ENCODE measurements at regions not wholly inside any gene's neighbourhood (a gene's known extent, or its start where the extent isn't known, plus 50 kb on each side); places are given as distances from the start of the nearest gene placed in this dataset.

GRCh38 chr12:115850957-115851356 is 426.5 kb downstream of the MED13L start:
- no peaks in the 10 kb centered on the region for H3K9me3 ChIP-seq (replicated peaks in 1 of 2; ENCODE audit: control insufficient read depth in 1 of 2, insufficient read depth in 1 of 2, low read length in 2 of 2)
- no peaks in the 10 kb centered on the region for H3K36me3 Mint-ChIP-seq
- no peak overlapping the region for H2AFZ ChIP-seq (ENCODE audit: insufficient read depth, low read depth, low read length, poor library complexity, severe bottlenecking)
- no peak for DNase-seq
- WGBS (ENCODE audit: insufficient coverage), result no CpG with 5 or more reads among the region's 1 CpG
- H3K4me1 Mint-ChIP-seq, result no peaks in the 10 kb centered on the region
- H3K4me1 ChIP-seq (ENCODE audit: control insufficient read depth in 1 of 2, insufficient read depth in 2 of 2, low read length in 2 of 2), result no peaks in the 10 kb centered on the region
- no peaks in the 10 kb centered on the region for H3K36me3 ChIP-seq (replicated peaks in 1 of 2; ENCODE audit: control insufficient read depth in 1 of 2, insufficient read depth in 2 of 2, low read length in 2 of 2)
- H3K4me3 Mint-ChIP-seq, result no peak overlapping the region
- H3K27me3 Mint-ChIP-seq (ENCODE audit: low read depth in 3 of 3), result peaks cover 0 to 4% (median 3%) of the 10 kb centered on the region in 3 donors
- H3K79me2 ChIP-seq (ENCODE audit: insufficient read depth, low read length), result no peaks in the 10 kb centered on the region
- H4K20me1 ChIP-seq (ENCODE audit: insufficient read depth, low read length), result no peaks in the 10 kb centered on the region
- H3K9me3 Mint-ChIP-seq, result peaks cover 0 to 3% (median 0%) of the 10 kb centered on the region in 7 donors
- TF ChIP-seq CTCF (IDR thresholded peaks at IDR 0.05), result no peak
- no peak overlapping the region for H3K4me3 ChIP-seq (replicated peaks in 1 of 3; ENCODE audit: low read depth in 2 of 3, low read length in 3 of 3)
- H3K9ac ChIP-seq (ENCODE audit: insufficient read depth, low read length, poor library complexity, severe bottlenecking), result no peak overlapping the region
- intact Hi-C loops (cut with micrococcal nuclease), result no loop called here
- no peaks in the 10 kb centered on the region for H3K27me3 ChIP-seq (ENCODE audit: control insufficient read depth in 2 of 2, insufficient read depth in 2 of 2, low read length in 2 of 2)
- H3K27ac ChIP-seq (ENCODE audit: low read depth in 1 of 2, low read length in 2 of 2), result no peak overlapping the region
- H3K27ac Mint-ChIP-seq, result no peak overlapping the region
- no peak overlapping the region for H3K4me2 ChIP-seq (replicated peaks; ENCODE audit: extremely low read depth, low read length, poor library complexity, severe bottlenecking)

GRCh38 chr12:115849262-115849943 is 428.1 kb downstream of the MED13L start:
- Histone ChIP-seq H3K27ac (ENCODE audit: low read depth in 1 of 2, low read length in 2 of 2) (no peak overlapping the region), H3K4me3 (replicated peaks in 1 of 3; ENCODE audit: low read depth in 2 of 3, low read length in 3 of 3) (no peak overlapping the region), H3K4me1 (ENCODE audit: control insufficient read depth in 1 of 2, insufficient read depth in 2 of 2, low read length in 2 of 2) (no peaks in the 10 kb centered on the region), H3K4me2 (replicated peaks; ENCODE audit: extremely low read depth, low read length, poor library complexity, severe bottlenecking) (no peak overlapping the region), H3K27me3 (ENCODE audit: control insufficient read depth in 2 of 2, insufficient read depth in 2 of 2, low read length in 2 of 2) (no peaks in the 10 kb centered on the region), H3K79me2 (ENCODE audit: insufficient read depth, low read length) (no peaks in the 10 kb centered on the region), H3K9me3 (replicated peaks in 1 of 2; ENCODE audit: control insufficient read depth in 1 of 2, insufficient read depth in 1 of 2, low read length in 2 of 2) (no peaks in the 10 kb centered on the region), H3K9ac (ENCODE audit: insufficient read depth, low read length, poor library complexity, severe bottlenecking) (no peak overlapping the region), H2AFZ (ENCODE audit: insufficient read depth, low read depth, low read length, poor library complexity, severe bottlenecking) (no peak overlapping the region), H4K20me1 (ENCODE audit: insufficient read depth, low read length) (no peaks in the 10 kb centered on the region), H3K36me3 (replicated peaks in 1 of 2; ENCODE audit: control insufficient read depth in 1 of 2, insufficient read depth in 2 of 2, low read length in 2 of 2) (no peaks in the 10 kb centered on the region)
- TF ChIP-seq CTCF (IDR thresholded peaks at IDR 0.05), result no peak
- WGBS (ENCODE audit: insufficient coverage), result 95% methylated on average over 3 of the region's 8 CpGs
- Mint-ChIP-seq H3K9me3 (peaks cover 0 to 3% (median 0%) of the 10 kb centered on the region in 7 donors), H3K4me3 (no peak overlapping the region), H3K4me1 (no peaks in the 10 kb centered on the region), H3K27me3 (ENCODE audit: low read depth in 3 of 3) (peaks cover 1 to 7% (median 3%) of the 10 kb centered on the region in 3 donors), H3K36me3 (no peaks in the 10 kb centered on the region), H3K27ac (no peak overlapping the region)
- DNase-seq, result no peak
- intact Hi-C loops (cut with micrococcal nuclease), result no loop called here
